Kidney epithelial cell (primary cell): ENCODE measurements at regions not wholly inside any gene's neighbourhood (a gene's known extent, or its start where the extent isn't known, plus 50 kb on each side); places are given as distances from the start of the nearest gene placed in this dataset.

Experiments used
- DNase-seq: peaks from one replicate; pipeline ENCODE4 v3.0.0-alpha.2; 2010; ENCODE audit warnings: low read depth
- H3K27me3 ChIP-seq: 2 replicates; pipeline ENCODE4 v1.6.0; 2011; ENCODE audit warnings: low read length; ENCODE audit not compliant: control insufficient read depth, insufficient read depth
- H3K36me3 ChIP-seq: 2 replicates; pipeline ENCODE4 v1.5.1; 2011; ENCODE audit warnings: low read length; ENCODE audit not compliant: control insufficient read depth, insufficient read depth
- H3K4me3 ChIP-seq: 2 replicates; pipeline ENCODE4 v1.5.1; 2011; ENCODE audit warnings: low read depth, mild to moderate bottlenecking, control low read depth, low read length
- CTCF ChIP-seq: IDR thresholded peaks from 2 replicates; pipeline ENCODE4 v1.5.1; 2011; ENCODE audit warnings: mild to moderate bottlenecking, moderate library complexity, low read length, control low read depth, inconsistent platforms; ENCODE audit not compliant: insufficient read depth, poor library complexity, severe bottlenecking

- TF ChIP-seq CTCF, result no peak
- Histone ChIP-seq H3K4me3 (no peak overlapping the region), H3K36me3 (no peaks in the 10 kb centered on the region), H3K27me3 (no peaks in the 10 kb centered on the region)
- no peak for DNase-seq
Observed at GRCh38 chr7:125567686-125568085, 638.1 kb upstream of the POT1 start.

GRCh38 chr7:125563964-125564529, 634.4 kb upstream of the POT1 start:
- TF ChIP-seq CTCF, result no peak
- Histone ChIP-seq H3K36me3 (no peaks in the 10 kb centered on the region), H3K4me3 (no peak overlapping the region), H3K27me3 (no peaks in the 10 kb centered on the region)
- DNase-seq, result no peak

- Histone ChIP-seq H3K27me3 (no peaks in the 10 kb centered on the region), H3K4me3 (no peak overlapping the region), H3K36me3 (no peaks in the 10 kb centered on the region)
- no peak for TF ChIP-seq CTCF
- no peak for DNase-seq
Observed at GRCh38 chr7:125563557-125563956, 633.9 kb upstream of the POT1 start.

GRCh38 chr7:125561006-125561405, 631.4 kb upstream of the POT1 start:
- H3K27me3 ChIP-seq, result no peaks in the 10 kb centered on the region
- H3K4me3 ChIP-seq, result no peak overlapping the region
- TF ChIP-seq CTCF, result no peak
- no peak for DNase-seq
- no peaks in the 10 kb centered on the region for H3K36me3 ChIP-seq

- H3K36me3 ChIP-seq, result no peaks in the 10 kb centered on the region
- no peak for TF ChIP-seq CTCF
- DNase-seq, result no peak
- H3K27me3 ChIP-seq, result no peaks in the 10 kb centered on the region
- H3K4me3 ChIP-seq, result no peak overlapping the region
Observed at GRCh38 chr7:125559921-125560320, 630.3 kb upstream of the POT1 start.

- no peaks in the 10 kb centered on the region for H3K27me3 ChIP-seq
- no peaks in the 10 kb centered on the region for H3K36me3 ChIP-seq
- TF ChIP-seq CTCF, result no peak
- no peak for DNase-seq
- no peak overlapping the region for H3K4me3 ChIP-seq
Observed at GRCh38 chr7:125555916-125556315, 626.3 kb upstream of the POT1 start.
